Subcutaneous abdominal adipose tissue (tissue), 5 donors: ENCODE measurements at regions not wholly inside any gene's neighbourhood (a gene's known extent, or its start where the extent isn't known, plus 50 kb on each side); places are given as distances from the start of the nearest gene placed in this dataset.

Experiments used
- H3K27ac ChIP-seq: one replicate; pipeline ENCODE4 v1.7.0; 2013; ENCODE audit warnings: low read depth, mild to moderate bottlenecking, inconsistent platforms, low read length, moderate library complexity
- H3K27me3 ChIP-seq, 5 donors: one replicate each; pipeline ENCODE4 v1.7.0; 2013; ENCODE audit warnings: low read length in 5 of 5, inconsistent platforms in 1 of 5; ENCODE audit not compliant: control insufficient read depth in 5 of 5, insufficient read depth in 4 of 5
- H3K36me3 ChIP-seq, 5 donors: one replicate each; pipeline ENCODE4 v1.7.0; 2013; ENCODE audit warnings: low read length in 5 of 5; ENCODE audit not compliant: control insufficient read depth in 5 of 5, insufficient read depth in 5 of 5
- H3K4me1 ChIP-seq, 5 donors: one replicate each; pipeline ENCODE4 v1.7.0; 2013; ENCODE audit warnings: low read length in 5 of 5, mild to moderate bottlenecking in 3 of 5, moderate library complexity in 1 of 5; ENCODE audit not compliant: control insufficient read depth in 5 of 5, insufficient read depth in 5 of 5
- H3K4me3 ChIP-seq, 5 donors: one replicate each; pipeline ENCODE4 v1.7.0; 2013; ENCODE audit warnings: low read length in 5 of 5, low read depth in 1 of 5
- H3K9ac ChIP-seq, 5 donors: one replicate each; pipeline ENCODE4 v1.7.0; 2013; ENCODE audit warnings: low read length in 5 of 5, mild to moderate bottlenecking in 4 of 5, moderate library complexity in 3 of 5
- H3K9me3 ChIP-seq, 5 donors: one replicate each; pipeline ENCODE4 v1.7.0; 2013; ENCODE audit warnings: low read length in 5 of 5; ENCODE audit not compliant: control insufficient read depth in 5 of 5
- donor health status: healthy.
- donor health status: healthy.
- donor health status: healthy.
- donor health status: healthy.
- donor health status: healthy.

DNA sequence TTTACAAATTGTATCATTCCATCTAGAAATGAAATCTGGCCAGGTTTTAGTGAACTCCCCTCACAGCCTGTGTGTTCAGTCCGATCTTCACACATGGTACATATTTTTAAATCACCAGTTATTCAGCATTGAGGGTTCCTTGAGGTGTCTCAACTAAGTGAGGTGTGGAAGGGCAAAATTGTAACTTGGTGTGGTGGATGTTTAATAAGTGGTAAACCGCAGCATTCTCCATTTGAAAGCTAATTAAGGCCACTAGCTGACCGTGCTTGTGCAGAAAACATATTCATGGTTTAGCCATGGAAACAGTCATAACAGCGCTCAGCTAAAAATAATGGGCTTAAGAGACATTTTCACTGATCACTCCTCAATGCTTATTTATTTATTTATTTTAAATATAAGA, 786.2 kb upstream of the FANCL start:
- Histone ChIP-seq H3K36me3 (no peaks in the 10 kb centered on the region), H3K27me3 (no peaks in the 10 kb centered on the region), H3K4me3 (no peak overlapping the region), H3K9me3 (no peaks in the 10 kb centered on the region), H3K4me1 (peaks cover 0 to 14% (median 5%) of the 10 kb centered on the region in 5 donors), H3K9ac (no peak overlapping the region), H3K27ac (no peak overlapping the region)

DNA sequence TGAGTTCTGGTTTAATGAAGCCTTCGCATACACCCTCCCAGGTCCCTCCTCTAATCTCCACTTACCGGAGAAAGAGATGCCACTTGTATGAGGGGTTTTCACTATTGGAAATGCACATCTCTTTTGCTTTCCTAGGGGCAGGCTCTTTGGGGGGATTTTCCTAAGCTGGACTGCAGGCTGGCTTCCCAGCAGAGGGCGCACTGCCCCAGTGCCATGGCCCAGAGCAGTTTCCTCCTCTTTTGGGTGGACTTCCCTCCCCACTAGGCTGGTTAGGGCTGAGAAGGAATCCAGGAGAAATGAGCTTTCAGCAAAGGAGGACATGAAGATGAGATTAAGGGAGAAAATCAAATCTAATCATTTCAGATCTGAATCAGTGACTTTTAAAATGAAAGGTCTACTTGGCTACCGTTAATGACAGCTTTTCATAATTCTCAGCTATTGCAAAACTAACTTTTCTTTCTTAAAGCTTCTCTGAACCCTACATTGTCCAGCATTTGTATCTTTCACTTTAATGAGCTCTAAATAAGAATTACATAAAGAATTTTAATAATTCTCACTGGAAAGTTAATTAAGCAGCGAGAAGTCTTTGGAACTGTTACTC, 784.1 kb upstream of the FANCL start:
- Histone ChIP-seq H3K4me3 (no peak overlapping the region), H3K36me3 (no peaks in the 10 kb centered on the region), H3K9me3 (no peaks in the 10 kb centered on the region), H3K4me1 (peaks cover 0 to 15% (median 5%) of the 10 kb centered on the region in 5 donors), H3K27me3 (no peaks in the 10 kb centered on the region), H3K9ac (no peak overlapping the region), H3K27ac (no peak overlapping the region)

DNA sequence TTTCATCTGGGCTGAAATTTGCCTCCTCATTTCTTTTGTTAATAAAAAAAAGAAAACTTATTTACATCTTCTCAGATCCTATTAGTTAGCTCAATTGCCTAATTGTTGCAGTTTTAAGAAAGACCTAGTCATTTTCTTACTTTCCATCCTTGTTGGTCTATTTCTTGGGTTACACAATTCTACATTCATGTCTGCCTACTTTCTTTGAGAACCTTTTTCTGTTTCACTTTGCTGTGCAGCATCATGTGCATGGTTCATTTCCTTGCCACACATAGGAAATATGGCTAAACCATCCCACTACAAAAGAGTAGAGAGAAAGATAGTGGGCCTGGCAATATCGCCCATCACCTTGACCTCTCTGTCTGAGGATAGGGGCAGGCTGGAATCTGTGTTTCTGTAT, 780.7 kb upstream of the FANCL start:
- no peaks in the 10 kb centered on the region for H3K9me3 ChIP-seq
- no peak overlapping the region for H3K27ac ChIP-seq
- H3K36me3 ChIP-seq = no peaks in the 10 kb centered on the region
- H3K4me1 ChIP-seq = peaks cover 0 to 15% (median 5%) of the 10 kb centered on the region in 5 donors
- H3K4me3 ChIP-seq = no peak overlapping the region
- H3K27me3 ChIP-seq = no peaks in the 10 kb centered on the region
- H3K9ac ChIP-seq = no peak overlapping the region

DNA sequence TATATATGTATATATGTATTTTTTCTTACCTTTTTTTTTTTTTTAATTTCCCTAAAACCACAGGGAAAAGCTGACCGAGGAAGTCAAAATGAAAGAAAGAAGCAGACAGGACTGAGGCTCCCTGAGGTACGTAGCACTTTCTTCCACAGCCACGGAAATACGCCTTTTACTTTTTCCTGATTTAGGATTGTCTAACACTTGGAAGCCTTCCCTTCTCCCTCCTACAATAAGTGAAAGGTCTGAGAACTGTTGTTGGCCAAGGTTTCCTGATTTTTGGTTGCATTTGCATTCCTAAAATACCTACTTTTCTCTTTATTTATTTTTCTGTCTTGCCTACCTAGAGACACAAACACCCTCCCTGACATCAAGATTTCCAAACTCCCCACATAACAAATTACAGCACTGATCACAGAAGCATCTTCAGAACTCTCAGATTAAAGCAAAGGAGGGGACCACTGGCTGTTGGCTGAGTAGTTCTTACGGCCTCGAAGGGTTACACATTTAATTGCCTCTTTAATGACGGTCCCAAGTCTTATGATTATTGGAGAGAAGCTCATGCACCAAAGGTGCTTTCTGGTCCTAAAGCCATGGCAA, 778.5 kb upstream of the FANCL start:
- peaks cover 0 to 4% (median 0%) of the 10 kb centered on the region in 5 donors for H3K9me3 ChIP-seq
- H3K9ac ChIP-seq = no peak overlapping the region
- H3K4me1 ChIP-seq = peaks cover 0 to 12% (median 5%) of the 10 kb centered on the region in 5 donors
- peak overlapping the region in 4 of 5 donors; percentile 22 to 36 (median 26) for H3K4me3 ChIP-seq
- no peak overlapping the region for H3K27ac ChIP-seq
- no peaks in the 10 kb centered on the region for H3K36me3 ChIP-seq
- H3K27me3 ChIP-seq = no peaks in the 10 kb centered on the region

DNA sequence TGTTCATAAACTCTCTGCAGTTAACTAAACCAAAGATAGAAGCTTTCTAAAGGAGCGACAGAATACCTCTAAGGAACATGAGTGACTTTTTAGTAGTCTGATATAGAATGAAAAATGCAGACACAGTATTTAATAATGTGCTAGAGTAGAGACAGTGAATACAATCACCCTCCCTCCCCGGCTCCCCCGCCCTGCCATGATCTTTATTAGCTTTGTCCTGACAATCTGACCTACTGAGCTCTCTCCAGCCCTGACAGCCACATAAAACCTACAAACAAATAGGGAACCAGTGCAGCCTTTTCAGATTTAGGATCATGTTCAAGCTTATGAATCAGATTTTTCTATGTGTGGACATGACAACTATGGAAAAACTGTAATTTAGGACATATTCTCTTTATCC, 777.6 kb upstream of the FANCL start:
- no peaks in the 10 kb centered on the region for H3K36me3 ChIP-seq
- no peak overlapping the region for H3K4me3 ChIP-seq
- H3K27me3 ChIP-seq = no peaks in the 10 kb centered on the region
- H3K27ac ChIP-seq = no peak overlapping the region
- peaks cover 0 to 12% (median 5%) of the 10 kb centered on the region in 5 donors for H3K4me1 ChIP-seq
- H3K9ac ChIP-seq = no peak overlapping the region
- peaks cover 0 to 4% (median 0%) of the 10 kb centered on the region in 5 donors for H3K9me3 ChIP-seq

DNA sequence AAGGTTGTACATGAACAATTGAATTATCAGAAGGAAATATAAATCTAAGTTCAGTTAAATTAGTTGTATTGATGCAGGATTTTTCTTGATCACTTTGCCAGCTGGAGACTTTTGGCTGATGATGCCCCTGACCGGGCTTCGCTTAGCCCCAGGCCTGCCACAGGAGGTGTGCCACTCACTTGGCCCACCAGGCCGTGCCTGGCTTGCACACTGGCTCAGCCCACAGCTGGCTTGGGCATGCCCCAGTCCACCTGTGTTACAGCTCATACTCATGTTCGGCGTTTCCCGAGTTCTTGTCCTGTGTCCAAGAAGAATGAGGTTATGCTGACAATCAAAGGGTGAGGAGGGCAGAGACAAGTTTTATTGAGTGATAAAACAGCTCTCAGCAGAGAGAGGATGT, 773.9 kb upstream of the FANCL start:
- Histone ChIP-seq H3K27ac (no peak overlapping the region), H3K27me3 (no peaks in the 10 kb centered on the region), H3K4me1 (peaks cover 0 to 9% (median 5%) of the 10 kb centered on the region in 5 donors), H3K4me3 (no peak overlapping the region), H3K9ac (no peak overlapping the region), H3K36me3 (no peaks in the 10 kb centered on the region), H3K9me3 (peaks cover 0 to 4% (median 0%) of the 10 kb centered on the region in 5 donors)

DNA sequence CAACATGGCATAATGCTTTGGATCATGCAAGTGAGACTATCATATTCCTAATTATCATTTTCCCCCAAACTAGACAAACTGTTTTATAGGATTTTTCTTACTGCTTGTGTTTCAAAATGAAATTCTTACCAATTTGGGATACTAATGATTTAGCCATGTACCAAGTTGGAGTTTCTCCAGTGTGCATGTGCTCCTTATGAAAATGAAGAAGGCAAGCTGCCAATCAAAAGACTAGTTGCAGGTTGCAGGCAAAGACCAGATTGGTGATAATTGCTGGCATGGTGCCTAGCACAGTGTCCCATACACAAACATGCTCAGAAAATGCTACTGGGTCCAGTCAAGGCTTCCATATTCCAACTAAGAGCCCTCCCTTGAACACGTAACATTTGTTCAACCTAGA, 771.8 kb upstream of the FANCL start:
- no peaks in the 10 kb centered on the region for H3K27me3 ChIP-seq
- no peak overlapping the region for H3K27ac ChIP-seq
- no peaks in the 10 kb centered on the region for H3K4me1 ChIP-seq
- H3K9me3 ChIP-seq = peaks cover 0 to 6% (median 3%) of the 10 kb centered on the region in 5 donors
- no peak overlapping the region for H3K4me3 ChIP-seq
- no peaks in the 10 kb centered on the region for H3K36me3 ChIP-seq
- no peak overlapping the region for H3K9ac ChIP-seq

DNA sequence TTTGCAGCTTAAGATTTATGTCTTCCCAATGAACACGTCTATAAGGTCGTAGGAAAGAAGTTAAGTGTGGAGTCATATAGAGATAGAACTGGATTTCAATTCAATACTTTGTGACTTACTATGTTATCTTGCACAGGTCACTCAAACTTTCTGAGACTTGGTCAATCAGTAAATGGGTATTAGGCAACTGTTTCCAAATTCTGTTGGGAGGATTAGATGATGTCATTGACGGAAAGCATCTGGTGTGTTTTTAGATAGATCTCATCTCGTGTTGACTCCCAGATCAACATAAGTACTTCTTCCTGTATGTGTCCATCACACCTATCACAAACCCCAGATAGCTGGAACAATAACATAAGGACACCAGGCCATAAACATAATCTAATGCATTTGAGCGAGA, 771.1 kb upstream of the FANCL start:
- no peaks in the 10 kb centered on the region for H3K4me1 ChIP-seq
- no peak overlapping the region for H3K27ac ChIP-seq
- H3K27me3 ChIP-seq = no peaks in the 10 kb centered on the region
- no peaks in the 10 kb centered on the region for H3K36me3 ChIP-seq
- H3K9me3 ChIP-seq = peaks cover 0 to 6% (median 3%) of the 10 kb centered on the region in 5 donors
- H3K4me3 ChIP-seq = no peak overlapping the region
- no peak overlapping the region for H3K9ac ChIP-seq

DNA sequence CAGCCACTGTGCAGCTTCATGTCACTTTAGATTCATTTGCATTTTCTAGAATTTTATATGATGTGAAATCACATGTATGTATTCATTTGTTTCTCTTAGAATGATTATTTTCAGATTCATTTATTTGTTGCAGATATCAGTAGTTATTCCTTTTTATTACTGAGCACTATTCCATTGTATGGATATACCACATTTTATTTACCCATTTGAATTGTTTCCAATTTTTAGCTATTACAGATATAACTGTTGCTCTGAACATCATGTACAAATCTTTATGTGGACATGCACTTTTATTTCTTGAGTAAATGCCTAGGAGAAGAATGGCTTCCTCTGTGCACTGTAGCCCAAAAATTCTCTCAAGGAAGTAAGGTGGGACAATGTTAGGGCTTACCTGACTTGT, 767.8 kb upstream of the FANCL start:
- Histone ChIP-seq H3K36me3 (no peaks in the 10 kb centered on the region), H3K9ac (no peak overlapping the region), H3K27me3 (no peaks in the 10 kb centered on the region), H3K27ac (no peak overlapping the region), H3K4me3 (no peak overlapping the region), H3K9me3 (peaks cover 0 to 6% (median 0%) of the 10 kb centered on the region in 5 donors), H3K4me1 (no peaks in the 10 kb centered on the region)

DNA sequence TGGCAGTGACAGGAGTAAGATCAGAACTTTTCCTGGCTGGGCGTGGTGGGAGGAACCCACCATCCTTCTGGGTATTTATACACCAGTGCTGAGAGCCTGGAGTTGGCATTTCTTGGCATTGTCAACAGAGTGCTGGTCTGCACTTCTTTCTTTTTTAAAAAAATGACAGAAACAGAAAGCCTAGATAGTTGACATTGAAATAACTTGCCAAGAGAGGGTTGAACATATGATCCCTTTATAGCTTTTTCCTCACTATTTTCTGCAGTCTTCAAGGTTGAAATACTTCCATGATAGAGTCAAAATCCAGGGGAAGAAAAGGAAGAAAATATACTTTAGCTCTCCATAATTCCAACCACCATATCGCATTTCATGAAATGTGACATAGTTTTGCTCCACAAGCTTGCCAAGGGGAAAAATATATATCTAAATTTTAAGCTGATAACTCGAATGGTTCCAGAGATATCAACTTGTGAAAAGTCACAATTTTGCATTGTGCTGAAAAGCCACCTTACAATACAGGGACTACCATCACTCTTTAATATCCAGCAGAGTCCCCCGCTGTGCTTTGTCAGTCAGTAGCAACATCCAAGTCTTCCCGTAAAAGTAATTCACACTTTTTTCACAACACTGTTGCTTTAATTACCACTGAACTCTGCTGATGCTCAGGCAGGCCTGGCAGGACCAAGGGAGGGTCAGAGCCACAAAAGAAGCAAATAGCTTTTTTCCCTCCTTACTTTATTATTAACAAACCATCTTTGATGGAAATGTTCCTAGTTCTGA, 764.9 kb upstream of the FANCL start:
- Histone ChIP-seq H3K27ac (no peak overlapping the region), H3K4me1 (no peaks in the 10 kb centered on the region), H3K9ac (no peak overlapping the region), H3K9me3 (peaks cover 0 to 6% (median 0%) of the 10 kb centered on the region in 5 donors), H3K4me3 (no peak overlapping the region), H3K36me3 (no peaks in the 10 kb centered on the region), H3K27me3 (no peaks in the 10 kb centered on the region)
